ENCODE measurements at regions not wholly inside any gene's neighbourhood (a gene's known extent, or its start where the extent isn't known, plus 50 kb on each side); places are given as distances from the start of the nearest gene placed in this dataset.

DNA sequence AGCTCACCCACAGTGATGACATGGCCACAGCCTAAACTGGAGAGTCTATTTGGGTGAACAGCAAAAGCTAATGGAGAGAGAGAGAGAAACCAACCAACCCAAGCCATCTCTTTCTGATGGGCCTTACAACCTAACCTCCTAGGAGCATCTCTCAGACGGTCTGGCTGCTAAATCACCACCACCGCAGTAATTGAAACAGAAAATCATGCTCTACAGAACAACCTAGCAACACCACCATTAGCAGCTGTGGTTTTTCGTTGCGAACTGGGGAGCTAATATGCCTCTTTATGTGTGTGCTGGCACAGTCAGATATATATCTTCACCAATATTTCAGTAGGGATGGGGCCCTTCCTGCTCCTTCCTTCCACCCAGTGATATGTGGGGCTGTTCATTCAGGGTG, 166.9 kb upstream of the PROK2 start:
- no peaks in the 10 kb centered on the region for H3K9me2 ChIP-seq
- H4K20me1 ChIP-seq (ENCODE audit: insufficient read depth) = no peaks in the 10 kb centered on the region
- no peaks in the 10 kb centered on the region for H3K36me3 ChIP-seq (replicated peaks in 1 of 2; ENCODE audit: control insufficient read depth in 1 of 2, insufficient read depth in 2 of 2, low read length in 1 of 2)
- H2AFZ ChIP-seq (ENCODE audit: low read depth) = no peak overlapping the region
- ChIA-PET POLR2A (no interaction called here), CTCF (interaction anchor here (0.7 to 7.4 kb wide), 7 partner anchors 21 to 870 kb away, joined by 3 to 68 read pairs (median 5); no protein-coding TSS in a partner anchor)
- no peaks in the 10 kb centered on the region for H3K79me2 ChIP-seq (ENCODE audit: insufficient read depth)
- peaks cover 0 to 22% of the 10 kb centered on the region in 2 experiments; a peak in 2 of 4 replicates for H3K4me1 ChIP-seq (ENCODE audit: control insufficient read depth in 1 of 2, insufficient read depth in 2 of 2, low read depth in 1 of 2, low read length in 1 of 2)
- H3K9me3 ChIP-seq = no peaks in the 10 kb centered on the region
- H3K9ac ChIP-seq = no peak overlapping the region
- no peak for DNase-seq
- no peak overlapping the region for H3K27ac ChIP-seq (ENCODE audit: low read depth in 2 of 2, low read length in 1 of 2)
- H3K27me3 ChIP-seq (ENCODE audit: insufficient read depth) = no peaks in the 10 kb centered on the region; the same call in 1 of the 2 replicates
- TF ChIP-seq GABPA (IDR thresholded peaks at IDR 0.05; ENCODE audit: low read depth) (no peak), JUND (IDR thresholded peaks at IDR 0.05) (no peak)
- TF ChIP-seq, protein P1, sequence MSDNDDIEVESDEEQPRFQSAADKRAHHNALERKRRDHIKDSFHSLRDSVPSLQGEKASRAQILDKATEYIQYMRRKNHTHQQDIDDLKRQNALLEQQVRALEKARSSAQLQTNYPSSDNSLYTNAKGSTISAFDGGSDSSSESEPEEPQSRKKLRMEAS (IDR thresholded peaks at IDR 0.05; ENCODE audit: low read depth) = no peak
- 34% methylated on average over 4 of the region's 4 CpGs for WGBS (ENCODE audit: low lambda C conversion rate)
- no peak overlapping the region for H3K4me2 ChIP-seq
- no peak overlapping the region for H3K4me3 ChIP-seq (ENCODE audit: low read depth in 2 of 2, low read length in 1 of 2)
- H3F3A ChIP-seq (replicated peaks; ENCODE audit: insufficient read depth) = no peaks in the 10 kb centered on the region

DNA sequence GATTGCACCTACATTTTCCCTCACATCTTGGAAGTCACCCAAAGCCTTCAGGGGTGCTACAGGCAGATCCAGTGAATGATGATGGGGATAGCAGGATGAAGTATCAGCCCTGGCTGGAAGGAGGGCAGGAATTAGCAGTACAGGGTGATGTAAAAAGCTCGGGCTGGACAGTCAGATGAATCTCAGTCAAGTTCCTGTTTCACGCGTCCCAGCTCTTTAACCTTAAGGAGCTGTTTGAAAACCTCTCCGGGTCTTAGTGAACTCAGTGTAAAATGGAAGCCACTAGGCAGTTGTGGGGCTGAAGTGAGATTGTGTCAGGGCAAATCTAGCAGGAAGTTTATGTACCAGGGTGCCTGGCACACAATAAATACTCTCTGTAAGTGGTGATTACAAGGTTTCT, 166.4 kb upstream of the PROK2 start:
- Histone ChIP-seq H3K36me3 (replicated peaks in 1 of 2; ENCODE audit: control insufficient read depth in 1 of 2, insufficient read depth in 2 of 2, low read length in 1 of 2) (no peaks in the 10 kb centered on the region), H3K27me3 (ENCODE audit: insufficient read depth) (no peaks in the 10 kb centered on the region; the same call in 1 of the 2 replicates), H3F3A (replicated peaks; ENCODE audit: insufficient read depth) (no peaks in the 10 kb centered on the region), H3K4me2 (no peak overlapping the region), H3K4me3 (ENCODE audit: low read depth in 2 of 2, low read length in 1 of 2) (no peak overlapping the region), H3K4me1 (ENCODE audit: control insufficient read depth in 1 of 2, insufficient read depth in 2 of 2, low read depth in 1 of 2, low read length in 1 of 2) (peaks cover 0 to 17% of the 10 kb centered on the region in 2 experiments; a peak in 2 of 4 replicates), H3K27ac (ENCODE audit: low read depth in 2 of 2, low read length in 1 of 2) (no peak overlapping the region), H3K79me2 (ENCODE audit: insufficient read depth) (no peaks in the 10 kb centered on the region), H3K9me2 (no peaks in the 10 kb centered on the region), H3K9ac (no peak overlapping the region), H2AFZ (ENCODE audit: low read depth) (no peak overlapping the region), H4K20me1 (ENCODE audit: insufficient read depth) (no peaks in the 10 kb centered on the region), H3K9me3 (no peaks in the 10 kb centered on the region)
- WGBS (ENCODE audit: low lambda C conversion rate) = 52% methylated on average over 4 of the region's 4 CpGs
- ChIA-PET POLR2A (no interaction called here), CTCF (interaction anchor here (1.0 to 7.4 kb wide), 5 partner anchors 21 to 870 kb away, joined by 3 to 68 read pairs (median 5); no protein-coding TSS in a partner anchor)
- no peak for DNase-seq
- TF ChIP-seq, protein P2, sequence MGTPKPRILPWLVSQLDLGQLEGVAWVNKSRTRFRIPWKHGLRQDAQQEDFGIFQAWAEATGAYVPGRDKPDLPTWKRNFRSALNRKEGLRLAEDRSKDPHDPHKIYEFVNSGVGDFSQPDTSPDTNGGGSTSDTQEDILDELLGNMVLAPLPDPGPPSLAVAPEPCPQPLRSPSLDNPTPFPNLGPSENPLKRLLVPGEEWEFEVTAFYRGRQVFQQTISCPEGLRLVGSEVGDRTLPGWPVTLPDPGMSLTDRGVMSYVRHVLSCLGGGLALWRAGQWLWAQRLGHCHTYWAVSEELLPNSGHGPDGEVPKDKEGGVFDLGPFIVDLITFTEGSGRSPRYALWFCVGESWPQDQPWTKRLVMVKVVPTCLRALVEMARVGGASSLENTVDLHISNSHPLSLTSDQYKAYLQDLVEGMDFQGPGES (IDR thresholded peaks at IDR 0.05; ENCODE audit: low read depth, low read length) = no peak
- no peak for TF ChIP-seq FOSL2 (IDR thresholded peaks at IDR 0.05; ENCODE audit: borderline replicate concordance, low read depth)
- TF ChIP-seq, protein P1 (IDR thresholded peaks at IDR 0.05; ENCODE audit: low read depth) = no peak
- no peak for TF ChIP-seq SIN3A (IDR thresholded peaks at IDR 0.05; ENCODE audit: borderline replicate concordance, low read depth, low read length)
- TF ChIP-seq MXI1 (IDR thresholded peaks at IDR 0.05; ENCODE audit: low read depth, low read length) = no peak
- no peak for TF ChIP-seq ELF1 (IDR thresholded peaks at IDR 0.05)
- TF ChIP-seq, protein P3, sequence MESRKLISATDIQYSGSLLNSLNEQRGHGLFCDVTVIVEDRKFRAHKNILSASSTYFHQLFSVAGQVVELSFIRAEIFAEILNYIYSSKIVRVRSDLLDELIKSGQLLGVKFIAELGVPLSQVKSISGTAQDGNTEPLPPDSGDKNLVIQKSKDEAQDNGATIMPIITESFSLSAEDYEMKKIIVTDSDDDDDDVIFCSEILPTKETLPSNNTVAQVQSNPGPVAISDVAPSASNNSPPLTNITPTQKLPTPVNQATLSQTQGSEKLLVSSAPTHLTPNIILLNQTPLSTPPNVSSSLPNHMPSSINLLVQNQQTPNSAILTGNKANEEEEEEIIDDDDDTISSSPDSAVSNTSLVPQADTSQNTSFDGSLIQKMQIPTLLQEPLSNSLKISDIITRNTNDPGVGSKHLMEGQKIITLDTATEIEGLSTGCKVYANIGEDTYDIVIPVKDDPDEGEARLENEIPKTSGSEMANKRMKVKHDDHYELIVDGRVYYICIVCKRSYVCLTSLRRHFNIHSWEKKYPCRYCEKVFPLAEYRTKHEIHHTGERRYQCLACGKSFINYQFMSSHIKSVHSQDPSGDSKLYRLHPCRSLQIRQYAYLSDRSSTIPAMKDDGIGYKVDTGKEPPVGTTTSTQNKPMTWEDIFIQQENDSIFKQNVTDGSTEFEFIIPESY (IDR thresholded peaks at IDR 0.05; ENCODE audit: borderline replicate concordance, low read depth) = no peak
- no peak for TF ChIP-seq RXRA (IDR thresholded peaks at IDR 0.05; ENCODE audit: borderline replicate concordance, low read depth)
- TF ChIP-seq, protein P4, sequence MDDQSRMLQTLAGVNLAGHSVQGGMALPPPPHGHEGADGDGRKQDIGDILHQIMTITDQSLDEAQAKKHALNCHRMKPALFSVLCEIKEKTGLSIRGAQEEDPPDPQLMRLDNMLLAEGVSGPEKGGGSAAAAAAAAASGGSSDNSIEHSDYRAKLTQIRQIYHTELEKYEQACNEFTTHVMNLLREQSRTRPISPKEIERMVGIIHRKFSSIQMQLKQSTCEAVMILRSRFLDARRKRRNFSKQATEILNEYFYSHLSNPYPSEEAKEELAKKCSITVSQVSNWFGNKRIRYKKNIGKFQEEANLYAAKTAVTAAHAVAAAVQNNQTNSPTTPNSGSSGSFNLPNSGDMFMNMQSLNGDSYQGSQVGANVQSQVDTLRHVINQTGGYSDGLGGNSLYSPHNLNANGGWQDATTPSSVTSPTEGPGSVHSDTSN (IDR thresholded peaks at IDR 0.05) = no peak
- TF ChIP-seq NRF1 (IDR thresholded peaks at IDR 0.05; ENCODE audit: low read depth, low read length) = no peak
- no peak for TF ChIP-seq TEAD4 (IDR thresholded peaks at IDR 0.05; ENCODE audit: borderline replicate concordance, insufficient read depth)
- no peak for TF ChIP-seq RAD21 (IDR thresholded peaks at IDR 0.05; ENCODE audit: low read length)
- TF ChIP-seq RCOR1 (IDR thresholded peaks at IDR 0.05; ENCODE audit: low read length) = no peak
- no peak for TF ChIP-seq GATA2 (CRISPR knock-in tag; IDR thresholded peaks at IDR 0.05)
- TF ChIP-seq TCF12 (IDR thresholded peaks at IDR 0.05) = no peak
- no peak for TF ChIP-seq NFIC (IDR thresholded peaks at IDR 0.05; ENCODE audit: borderline replicate concordance)
